IMR-90 (cell line): ENCODE measurements at regions not wholly inside any gene's neighbourhood (a gene's known extent, or its start where the extent isn't known, plus 50 kb on each side); places are given as distances from the start of the nearest gene placed in this dataset.

ENCODE experiments used
- BHLHE40 ChIP-seq: fragments of 150-350 bp; IDR thresholded peaks from 2 replicates; pipeline ENCODE4 v1.6.1; 2016; ENCODE audit warnings: mild to moderate bottlenecking, low read depth, low read length
- CEBPB ChIP-seq: IDR thresholded peaks from 2 replicates; pipeline ENCODE4 v1.6.1; 2012; ENCODE audit warnings: low read depth, low read length, improper control_type of control experiment
- CTCF ChIP-seq: conservative IDR thresholded peaks from 2 replicates; pipeline ENCODE4 v1.5.1; 2012; ENCODE audit warnings: mild to moderate bottlenecking, low read depth, low read length, improper control_type of control experiment
- FOS ChIP-seq: fragments of 150-350 bp; IDR thresholded peaks from 2 replicates; pipeline ENCODE4 v1.6.1; 2016; ENCODE audit warnings: low read depth, low read length
- MXI1 ChIP-seq: IDR thresholded peaks from 2 replicates; pipeline ENCODE4 v1.6.1; 2012; ENCODE audit warnings: low read depth, mild to moderate bottlenecking, low read length, moderate library complexity, borderline replicate concordance
- NFE2L2 ChIP-seq: fragments of 150-350 bp; IDR thresholded peaks from 2 replicates; pipeline ENCODE4 v1.6.1; 2016; ENCODE audit warnings: low read depth, mild to moderate bottlenecking, low read length
- POLR2A ChIP-seq: IDR thresholded peaks from 2 replicates; pipeline ENCODE4 v1.6.1; 2012; ENCODE audit warnings: mild to moderate bottlenecking, low read depth, low read length
- RAD21 ChIP-seq: IDR thresholded peaks from 2 replicates; pipeline ENCODE4 v1.6.1; 2012; ENCODE audit warnings: low read length, improper control_type of control experiment
- RCOR1 ChIP-seq: IDR thresholded peaks from 2 replicates; pipeline ENCODE4 v1.6.1; 2012; ENCODE audit warnings: mild to moderate bottlenecking, low read length, improper control_type of control experiment; ENCODE audit not compliant: insufficient replicate concordance
- RFX5 ChIP-seq: IDR thresholded peaks from 2 replicates; pipeline ENCODE4 v1.8.0; 2012; ENCODE audit warnings: low read depth, mild to moderate bottlenecking, low read length, moderate library complexity
- TF ChIP-seq, protein P1 (sequence below): fragments of 150-350 bp; IDR thresholded peaks from 2 replicates; pipeline ENCODE4 v1.6.1; 2016; ENCODE audit warnings: low read depth, mild to moderate bottlenecking, low read length, moderate library complexity, borderline replicate concordance
- TF ChIP-seq, protein P2 (sequence below): fragments of 150-350 bp; IDR thresholded peaks from 2 replicates; pipeline ENCODE4 v1.6.1; 2017; ENCODE audit warnings: mild to moderate bottlenecking, antibody characterized with exemption, low read length, low read depth

DNA sequence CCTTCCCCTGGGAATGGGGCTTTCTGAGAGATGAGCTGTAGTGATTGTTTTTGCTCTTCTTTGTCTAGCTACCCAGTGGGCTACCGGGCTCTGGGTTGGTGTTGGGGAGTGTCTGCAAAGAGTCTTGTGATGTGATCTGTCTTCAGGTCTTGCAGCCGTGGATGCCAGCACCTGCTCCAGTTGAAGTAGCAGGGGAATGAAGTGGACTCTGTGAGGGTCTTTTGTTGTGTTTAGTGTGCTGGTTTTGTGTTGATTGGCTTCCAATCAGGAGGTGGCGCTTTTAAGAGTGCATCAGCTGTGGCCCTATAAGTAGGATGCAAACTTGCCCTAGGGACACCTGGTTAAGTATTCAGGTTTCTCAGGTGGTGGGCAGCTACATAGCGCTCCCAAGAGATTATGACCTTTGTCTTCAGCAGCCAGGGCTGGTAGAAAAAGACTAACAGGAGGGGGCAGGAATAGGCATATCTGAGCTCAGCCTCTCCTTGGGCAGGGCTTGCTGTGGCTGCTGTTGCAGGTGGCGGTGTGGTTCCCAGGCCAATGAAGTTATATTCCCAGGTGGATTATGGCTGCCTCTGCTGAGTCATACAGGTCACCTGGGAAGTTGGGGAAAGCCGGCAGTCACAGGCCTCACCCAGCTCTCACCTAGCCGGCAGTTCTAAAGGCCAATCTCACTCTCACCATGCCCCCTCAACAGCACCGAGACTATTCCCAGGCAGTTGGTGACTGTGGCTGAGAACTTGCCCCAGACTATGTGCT lies 315.7 kb upstream of the C11orf87 start:
- TF ChIP-seq NFE2L2, result no peak
- no peak for TF ChIP-seq CTCF
- TF ChIP-seq POLR2A, result no peak
- TF ChIP-seq, protein P1, sequence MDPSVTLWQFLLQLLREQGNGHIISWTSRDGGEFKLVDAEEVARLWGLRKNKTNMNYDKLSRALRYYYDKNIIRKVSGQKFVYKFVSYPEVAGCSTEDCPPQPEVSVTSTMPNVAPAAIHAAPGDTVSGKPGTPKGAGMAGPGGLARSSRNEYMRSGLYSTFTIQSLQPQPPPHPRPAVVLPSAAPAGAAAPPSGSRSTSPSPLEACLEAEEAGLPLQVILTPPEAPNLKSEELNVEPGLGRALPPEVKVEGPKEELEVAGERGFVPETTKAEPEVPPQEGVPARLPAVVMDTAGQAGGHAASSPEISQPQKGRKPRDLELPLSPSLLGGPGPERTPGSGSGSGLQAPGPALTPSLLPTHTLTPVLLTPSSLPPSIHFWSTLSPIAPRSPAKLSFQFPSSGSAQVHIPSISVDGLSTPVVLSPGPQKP, result no peak
- no peak for TF ChIP-seq FOS
- TF ChIP-seq, protein P2, sequence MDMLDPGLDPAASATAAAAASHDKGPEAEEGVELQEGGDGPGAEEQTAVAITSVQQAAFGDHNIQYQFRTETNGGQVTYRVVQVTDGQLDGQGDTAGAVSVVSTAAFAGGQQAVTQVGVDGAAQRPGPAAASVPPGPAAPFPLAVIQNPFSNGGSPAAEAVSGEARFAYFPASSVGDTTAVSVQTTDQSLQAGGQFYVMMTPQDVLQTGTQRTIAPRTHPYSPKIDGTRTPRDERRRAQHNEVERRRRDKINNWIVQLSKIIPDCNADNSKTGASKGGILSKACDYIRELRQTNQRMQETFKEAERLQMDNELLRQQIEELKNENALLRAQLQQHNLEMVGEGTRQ, result no peak
- TF ChIP-seq RCOR1, result no peak
- no peak for TF ChIP-seq RFX5
- TF ChIP-seq RAD21, result no peak
- no peak for TF ChIP-seq CEBPB
- TF ChIP-seq BHLHE40, result no peak
- TF ChIP-seq MXI1, result no peak
